ENCODE measurements at regions not wholly inside any gene's neighbourhood (a gene's known extent, or its start where the extent isn't known, plus 50 kb on each side); places are given as distances from the start of the nearest gene placed in this dataset.
"Not testable (repeated sequence)": the region's sequence is repeated elsewhere in the genome, so short reads cannot be mapped to it uniquely, and the experiment has no call there.

- Histone ChIP-seq H3K27me3 (ENCODE audit: control insufficient read depth in 3 of 3, insufficient read depth in 3 of 3, low read length in 3 of 3) (no peaks in the 10 kb centered on the region), H3K9ac (ENCODE audit: low read depth in 1 of 3, low read length in 3 of 3) (no peak overlapping the region), H3K36me3 (ENCODE audit: control insufficient read depth in 3 of 3, insufficient read depth in 3 of 3, low read length in 3 of 3) (no peaks in the 10 kb centered on the region), H3K4me1 (ENCODE audit: control insufficient read depth in 3 of 3, insufficient read depth in 3 of 3, low read length in 3 of 3) (no peaks in the 10 kb centered on the region), H3K27ac (ENCODE audit: low read depth, low read length) (no peak overlapping the region), H3K4me3 (ENCODE audit: low read length in 3 of 3) (no peak overlapping the region), H3K9me3 (ENCODE audit: control insufficient read depth in 3 of 3, low read length in 3 of 3) (no peaks in the 10 kb centered on the region)
These were observed 633.8 kb upstream of the ZNF804A start for GRCh38 chr2:183964565-183964964.

- no peaks in the 10 kb centered on the region for H3K27me3 ChIP-seq (ENCODE audit: control insufficient read depth in 3 of 3, insufficient read depth in 3 of 3, low read length in 3 of 3)
- H3K4me1 ChIP-seq (ENCODE audit: control insufficient read depth in 3 of 3, insufficient read depth in 3 of 3, low read length in 3 of 3), result no peaks in the 10 kb centered on the region
- H3K9me3 ChIP-seq (ENCODE audit: control insufficient read depth in 3 of 3, low read length in 3 of 3), result peaks cover 0 to 2% (median 0%) of the 10 kb centered on the region in 3 donors
- H3K9ac ChIP-seq (ENCODE audit: low read depth in 1 of 3, low read length in 3 of 3), result no peak overlapping the region
- no peak overlapping the region for H3K4me3 ChIP-seq (ENCODE audit: low read length in 3 of 3)
- H3K27ac ChIP-seq (ENCODE audit: low read depth, low read length), result no peak overlapping the region
- no peaks in the 10 kb centered on the region for H3K36me3 ChIP-seq (ENCODE audit: control insufficient read depth in 3 of 3, insufficient read depth in 3 of 3, low read length in 3 of 3)
These were observed 630.6 kb upstream of the ZNF804A start for GRCh38 chr2:183967756-183968155.

- H3K4me3 ChIP-seq (ENCODE audit: low read length in 3 of 3); H3K4me1 ChIP-seq (ENCODE audit: control insufficient read depth in 3 of 3, insufficient read depth in 3 of 3, low read length in 3 of 3); H3K27ac ChIP-seq (ENCODE audit: low read depth, low read length); H3K27me3 ChIP-seq (ENCODE audit: control insufficient read depth in 3 of 3, insufficient read depth in 3 of 3, low read length in 3 of 3); H3K36me3 ChIP-seq (ENCODE audit: control insufficient read depth in 3 of 3, insufficient read depth in 3 of 3, low read length in 3 of 3); H3K9me3 ChIP-seq (ENCODE audit: control insufficient read depth in 3 of 3, low read length in 3 of 3); H3K9ac ChIP-seq (ENCODE audit: low read depth in 1 of 3, low read length in 3 of 3): not testable (repeated sequence)
These were observed 622.7 kb upstream of the ZNF804A start for GRCh38 chr2:183975676-183976075.

- Histone ChIP-seq H3K27ac (ENCODE audit: low read depth, low read length) (no peak overlapping the region), H3K4me1 (ENCODE audit: control insufficient read depth in 3 of 3, insufficient read depth in 3 of 3, low read length in 3 of 3) (no peaks in the 10 kb centered on the region), H3K27me3 (ENCODE audit: control insufficient read depth in 3 of 3, insufficient read depth in 3 of 3, low read length in 3 of 3) (no peaks in the 10 kb centered on the region), H3K9me3 (ENCODE audit: control insufficient read depth in 3 of 3, low read length in 3 of 3) (no peaks in the 10 kb centered on the region), H3K4me3 (ENCODE audit: low read length in 3 of 3) (no peak overlapping the region), H3K9ac (ENCODE audit: low read depth in 1 of 3, low read length in 3 of 3) (no peak overlapping the region), H3K36me3 (ENCODE audit: control insufficient read depth in 3 of 3, insufficient read depth in 3 of 3, low read length in 3 of 3) (no peaks in the 10 kb centered on the region)
These were observed 613.5 kb upstream of the ZNF804A start for GRCh38 chr2:183984871-183985270.

- no peaks in the 10 kb centered on the region for H3K4me1 ChIP-seq (ENCODE audit: control insufficient read depth in 3 of 3, insufficient read depth in 3 of 3, low read length in 3 of 3)
- H3K4me3 ChIP-seq (ENCODE audit: low read length in 3 of 3), result no peak overlapping the region
- H3K9me3 ChIP-seq (ENCODE audit: control insufficient read depth in 3 of 3, low read length in 3 of 3), result no peaks in the 10 kb centered on the region
- no peak overlapping the region for H3K27ac ChIP-seq (ENCODE audit: low read depth, low read length)
- no peaks in the 10 kb centered on the region for H3K27me3 ChIP-seq (ENCODE audit: control insufficient read depth in 3 of 3, insufficient read depth in 3 of 3, low read length in 3 of 3)
- H3K36me3 ChIP-seq (ENCODE audit: control insufficient read depth in 3 of 3, insufficient read depth in 3 of 3, low read length in 3 of 3), result no peaks in the 10 kb centered on the region
- H3K9ac ChIP-seq (ENCODE audit: low read depth in 1 of 3, low read length in 3 of 3), result no peak overlapping the region
These were observed 606.4 kb upstream of the ZNF804A start for GRCh38 chr2:183991968-183992367.

GRCh38 chr2:183993052-183993451 lies 605.3 kb upstream of the ZNF804A start:
- no peak overlapping the region for H3K27ac ChIP-seq (ENCODE audit: low read depth, low read length)

GRCh38 chr2:183995632-183996031 lies 602.7 kb upstream of the ZNF804A start:
- Histone ChIP-seq H3K4me1 (ENCODE audit: control insufficient read depth in 3 of 3, insufficient read depth in 3 of 3, low read length in 3 of 3) (peaks cover 0 to 4% (median 0%) of the 10 kb centered on the region in 3 donors), H3K36me3 (ENCODE audit: control insufficient read depth in 3 of 3, insufficient read depth in 3 of 3, low read length in 3 of 3) (no peaks in the 10 kb centered on the region), H3K27me3 (ENCODE audit: control insufficient read depth in 3 of 3, insufficient read depth in 3 of 3, low read length in 3 of 3) (no peaks in the 10 kb centered on the region), H3K4me3 (ENCODE audit: low read length in 3 of 3) (no peak overlapping the region), H3K27ac (ENCODE audit: low read depth, low read length) (no peak overlapping the region), H3K9ac (ENCODE audit: low read depth in 1 of 3, low read length in 3 of 3) (no peak overlapping the region), H3K9me3 (ENCODE audit: control insufficient read depth in 3 of 3, low read length in 3 of 3) (no peaks in the 10 kb centered on the region)

More at GRCh38 chr2:183993052-183993451, 605.3 kb upstream of the ZNF804A start:
- peaks cover 0 to 4% (median 0%) of the 10 kb centered on the region in 3 donors for H3K4me1 ChIP-seq (ENCODE audit: control insufficient read depth in 3 of 3, insufficient read depth in 3 of 3, low read length in 3 of 3)
- no peaks in the 10 kb centered on the region for H3K9me3 ChIP-seq (ENCODE audit: control insufficient read depth in 3 of 3, low read length in 3 of 3)
- no peak overlapping the region for H3K9ac ChIP-seq (ENCODE audit: low read depth in 1 of 3, low read length in 3 of 3)
- no peaks in the 10 kb centered on the region for H3K27me3 ChIP-seq (ENCODE audit: control insufficient read depth in 3 of 3, insufficient read depth in 3 of 3, low read length in 3 of 3)
- no peak overlapping the region for H3K4me3 ChIP-seq (ENCODE audit: low read length in 3 of 3)
- no peaks in the 10 kb centered on the region for H3K36me3 ChIP-seq (ENCODE audit: control insufficient read depth in 3 of 3, insufficient read depth in 3 of 3, low read length in 3 of 3)

GRCh38 chr2:183996825-183997793 lies 601.2 kb upstream of the ZNF804A start:
- no peak overlapping the region for H3K4me3 ChIP-seq (ENCODE audit: low read length in 3 of 3)
- H3K9me3 ChIP-seq (ENCODE audit: control insufficient read depth in 3 of 3, low read length in 3 of 3), result no peaks in the 10 kb centered on the region
- no peak overlapping the region for H3K27ac ChIP-seq (ENCODE audit: low read depth, low read length)
- H3K36me3 ChIP-seq (ENCODE audit: control insufficient read depth in 3 of 3, insufficient read depth in 3 of 3, low read length in 3 of 3), result no peaks in the 10 kb centered on the region
- peaks cover 0 to 4% (median 0%) of the 10 kb centered on the region in 3 donors for H3K4me1 ChIP-seq (ENCODE audit: control insufficient read depth in 3 of 3, insufficient read depth in 3 of 3, low read length in 3 of 3)
- H3K9ac ChIP-seq (ENCODE audit: low read depth in 1 of 3, low read length in 3 of 3), result no peak overlapping the region
- H3K27me3 ChIP-seq (ENCODE audit: control insufficient read depth in 3 of 3, insufficient read depth in 3 of 3, low read length in 3 of 3), result no peaks in the 10 kb centered on the region

GRCh38 chr2:183998041-183998796 lies 600.1 kb upstream of the ZNF804A start:
- no peaks in the 10 kb centered on the region for H3K36me3 ChIP-seq (ENCODE audit: control insufficient read depth in 3 of 3, insufficient read depth in 3 of 3, low read length in 3 of 3)

GRCh38 chr2:183998797-183999190 lies 599.5 kb upstream of the ZNF804A start:
- H3K36me3 ChIP-seq (ENCODE audit: control insufficient read depth in 3 of 3, insufficient read depth in 3 of 3, low read length in 3 of 3), result no peaks in the 10 kb centered on the region
- H3K4me3 ChIP-seq (ENCODE audit: low read length in 3 of 3), result no peak overlapping the region
- H3K4me1 ChIP-seq (ENCODE audit: control insufficient read depth in 3 of 3, insufficient read depth in 3 of 3, low read length in 3 of 3), result peaks cover 0 to 4% (median 0%) of the 10 kb centered on the region in 3 donors
- H3K9me3 ChIP-seq (ENCODE audit: control insufficient read depth in 3 of 3, low read length in 3 of 3), result no peaks in the 10 kb centered on the region
- H3K27ac ChIP-seq (ENCODE audit: low read depth, low read length), result no peak overlapping the region
- no peaks in the 10 kb centered on the region for H3K27me3 ChIP-seq (ENCODE audit: control insufficient read depth in 3 of 3, insufficient read depth in 3 of 3, low read length in 3 of 3)
- H3K9ac ChIP-seq (ENCODE audit: low read depth in 1 of 3, low read length in 3 of 3), result no peak overlapping the region

More at GRCh38 chr2:183998041-183998796, 600.1 kb upstream of the ZNF804A start:
- no peak overlapping the region for H3K9ac ChIP-seq (ENCODE audit: low read depth in 1 of 3, low read length in 3 of 3)
- peaks cover 0 to 4% (median 0%) of the 10 kb centered on the region in 3 donors for H3K4me1 ChIP-seq (ENCODE audit: control insufficient read depth in 3 of 3, insufficient read depth in 3 of 3, low read length in 3 of 3)
- H3K9me3 ChIP-seq (ENCODE audit: control insufficient read depth in 3 of 3, low read length in 3 of 3), result no peaks in the 10 kb centered on the region
- no peak overlapping the region for H3K27ac ChIP-seq (ENCODE audit: low read depth, low read length)
- no peaks in the 10 kb centered on the region for H3K27me3 ChIP-seq (ENCODE audit: control insufficient read depth in 3 of 3, insufficient read depth in 3 of 3, low read length in 3 of 3)
- H3K4me3 ChIP-seq (ENCODE audit: low read length in 3 of 3), result no peak overlapping the region
